HUDEP-2 (cell line): ENCODE measurements at regions not wholly inside any gene's neighbourhood (a gene's known extent, or its start where the extent isn't known, plus 50 kb on each side); places are given as distances from the start of the nearest gene placed in this dataset.

Experiments used
- DNase-seq, 76 experiments: peaks; one replicate each; lab custom pipeline; 2025; ENCODE audit not compliant: unreplicated experiment in 76 of 76; lab: John Stamatoyannopoulos, UW

DNA sequence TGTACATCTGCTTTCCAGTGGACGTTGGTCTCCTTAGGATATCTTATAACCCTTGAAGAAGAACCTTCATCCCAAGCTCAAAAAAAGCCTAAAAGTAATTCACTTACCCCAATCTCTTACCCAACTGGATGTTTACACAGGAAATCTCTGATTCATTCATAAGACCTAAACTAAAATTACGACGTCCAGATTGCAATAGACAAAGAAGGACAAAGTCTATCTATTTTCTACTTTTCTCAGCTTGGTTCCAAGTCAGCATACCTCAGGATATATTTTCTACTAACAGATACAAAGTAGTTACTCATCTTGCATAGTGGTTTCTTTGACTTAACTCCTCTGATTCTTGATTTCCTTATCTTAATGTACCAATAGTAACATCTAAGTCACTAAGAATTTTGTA lies 669.9 kb downstream of the OTOL1 start:
- no peak for DNase-seq

- no peak for DNase-seq
These were observed 672.1 kb downstream of the OTOL1 start for GRCh38 chr3:162168715-162169114.

- no peak for DNase-seq
These were observed 674.0 kb downstream of the OTOL1 start for GRCh38 chr3:162170581-162170980.

- no peak for DNase-seq
These were observed 675.4 kb downstream of the OTOL1 start for GRCh38 chr3:162171970-162172369.

GRCh38 chr3:162175145-162175544 lies 678.5 kb downstream of the OTOL1 start:
- DNase-seq = no peak

DNA sequence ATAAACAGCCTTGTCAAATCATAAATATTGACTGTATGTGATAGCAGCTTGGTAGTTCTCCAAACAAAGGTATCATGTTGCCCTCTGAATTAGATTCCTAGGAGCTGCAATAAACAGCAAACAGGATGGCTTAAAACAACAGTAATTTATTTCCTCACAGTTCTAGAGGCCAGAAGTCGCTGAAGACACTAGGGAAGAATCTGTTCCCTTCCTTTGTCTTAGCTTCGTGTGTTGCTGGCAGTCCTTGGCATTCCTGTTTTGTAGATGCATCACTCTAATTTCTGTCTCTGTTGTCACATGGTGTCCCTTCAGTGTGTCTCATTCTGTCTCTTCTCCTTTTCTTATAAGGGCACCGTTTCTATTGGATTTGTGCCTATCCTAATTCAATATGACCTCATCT lies 679.3 kb downstream of the OTOL1 start:
- no peak for DNase-seq

GRCh38 chr3:162183440-162183839 lies 686.8 kb downstream of the OTOL1 start:
- DNase-seq = no peak

DNA sequence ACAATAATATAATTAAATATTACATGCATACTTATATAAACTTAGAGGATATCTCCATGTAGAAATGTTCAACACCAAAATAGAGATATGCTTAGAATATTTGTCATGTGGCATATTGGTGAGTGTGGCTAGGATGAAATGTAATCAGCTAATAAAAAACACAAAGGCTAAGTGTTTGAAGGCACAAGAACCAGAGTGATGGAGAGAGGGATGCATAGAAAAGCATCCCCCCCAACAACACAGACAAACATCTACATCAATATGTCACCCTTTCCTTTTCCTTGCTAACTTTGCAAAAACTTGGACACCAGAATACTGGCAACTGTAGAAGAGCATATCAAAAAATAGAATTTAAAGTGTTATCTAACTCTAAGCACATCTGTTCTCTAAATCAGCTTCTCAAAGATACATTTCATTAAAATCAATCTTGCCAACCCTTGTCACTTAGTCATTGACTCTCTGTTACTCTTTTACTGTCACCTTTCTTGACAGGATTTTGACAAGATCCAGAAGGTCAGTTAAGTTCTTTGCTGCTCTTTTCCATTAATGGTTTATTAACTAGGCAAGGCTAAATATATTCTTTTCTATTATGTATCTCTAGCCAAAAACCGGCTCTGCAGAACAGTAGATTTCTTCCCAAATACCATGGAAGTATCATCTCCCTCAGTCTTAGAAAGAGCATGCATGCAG lies 695.9 kb downstream of the OTOL1 start:
- DNase-seq = no peak

DNA sequence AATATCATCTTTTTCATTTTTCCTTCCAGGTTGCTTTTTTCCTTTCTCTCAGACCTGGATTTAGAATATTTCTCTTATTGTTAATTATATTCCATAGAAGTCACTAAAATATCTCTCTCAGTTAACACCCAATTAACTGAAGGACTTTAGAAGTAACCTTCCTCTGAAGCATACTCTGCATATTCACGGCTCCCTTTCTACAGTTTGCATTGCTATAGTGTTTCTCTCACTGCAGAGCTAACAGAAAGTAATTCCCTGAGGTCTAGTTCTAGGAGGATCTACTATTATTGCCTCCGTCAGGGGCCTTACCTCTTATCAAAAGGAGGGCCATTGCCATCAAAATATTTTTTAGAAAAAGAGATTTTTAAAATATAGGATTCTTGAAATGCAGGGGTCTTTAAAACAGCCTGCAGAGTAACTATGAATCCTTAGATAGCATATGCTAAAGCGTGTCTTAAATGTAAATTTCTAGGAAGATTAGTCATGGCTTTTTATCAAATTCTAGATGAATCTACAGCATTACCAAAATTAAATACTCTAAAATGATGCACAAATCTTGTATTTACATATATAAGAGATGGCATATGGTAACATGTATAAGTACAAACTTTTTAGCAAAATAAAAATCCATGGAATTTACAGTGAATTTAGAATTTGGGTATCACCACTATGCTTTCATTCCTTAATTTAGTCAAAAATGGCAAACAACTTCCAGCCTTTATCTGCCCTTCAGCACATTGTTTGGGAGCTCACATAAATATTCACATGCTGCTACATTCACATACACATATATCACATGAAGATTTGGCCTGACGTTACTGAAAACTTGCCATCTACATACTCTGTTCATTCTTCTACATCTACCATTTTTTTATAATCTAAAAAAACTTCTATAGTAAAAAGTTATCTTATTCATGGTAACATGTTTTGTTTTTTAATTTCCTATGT lies 696.8 kb downstream of the OTOL1 start:
- no peak for DNase-seq

DNA sequence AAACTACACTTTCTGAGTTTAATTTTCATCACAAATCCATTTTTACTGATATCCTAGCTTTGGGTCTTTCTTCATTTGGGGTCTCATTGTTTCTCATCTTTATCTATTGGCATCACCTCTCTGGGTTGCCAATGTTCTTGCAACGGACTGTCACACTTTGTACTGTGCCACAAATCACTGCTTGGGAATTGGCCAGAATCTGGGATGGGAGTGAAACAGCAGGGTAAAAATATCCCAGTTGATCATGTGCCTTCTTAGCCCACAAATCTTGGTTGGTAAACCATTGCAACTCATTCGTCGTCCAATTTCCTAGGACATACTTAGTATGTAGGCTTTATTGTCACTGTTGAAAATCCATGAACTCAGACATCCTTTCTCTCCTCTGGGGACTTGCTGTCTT lies 698.5 kb downstream of the OTOL1 start:
- no peak for DNase-seq

GRCh38 chr3:162196964-162197363 lies 700.4 kb downstream of the OTOL1 start:
- no peak for DNase-seq

DNA sequence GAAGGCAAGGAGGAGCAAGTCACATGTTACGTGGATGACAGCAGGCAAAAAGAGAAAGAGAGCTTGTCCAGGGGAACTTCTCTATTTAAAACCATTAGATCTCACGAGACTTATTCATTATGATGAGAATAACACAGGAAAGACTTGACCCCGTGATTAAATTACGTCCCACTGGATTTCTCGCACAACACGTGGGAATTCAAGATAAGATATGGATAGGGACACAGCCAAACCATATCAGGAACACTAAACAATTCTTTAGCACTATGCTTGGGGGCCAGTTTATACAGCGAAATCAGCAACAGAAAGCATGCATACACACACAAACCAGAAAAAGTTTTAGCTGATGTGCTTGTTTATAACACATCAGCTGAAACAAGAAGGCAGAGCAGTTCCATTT lies 704.2 kb downstream of the OTOL1 start:
- DNase-seq = no peak

GRCh38 chr3:162206648-162207047 lies 710.0 kb downstream of the OTOL1 start:
- DNase-seq = no peak

DNA sequence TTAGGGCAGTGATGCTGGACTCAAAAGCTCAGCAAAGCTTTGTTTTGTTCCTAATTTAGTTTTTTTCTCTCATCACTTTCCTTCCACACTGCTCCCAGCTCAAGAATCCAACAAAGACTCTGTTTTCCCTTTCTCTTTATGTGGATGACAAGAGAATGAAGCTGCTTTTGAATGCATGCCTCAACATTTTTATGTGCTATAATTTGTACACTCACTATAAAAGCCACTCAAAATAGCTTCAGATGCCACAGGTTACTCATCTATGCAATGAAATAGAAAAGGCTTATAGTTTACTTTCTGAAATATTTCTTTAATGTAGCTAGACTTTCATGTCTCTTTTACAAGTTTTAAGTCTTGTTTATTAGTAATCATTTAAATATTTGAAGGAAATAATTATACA lies 714.9 kb downstream of the OTOL1 start:
- DNase-seq = no peak

GRCh38 chr3:162213196-162213595 lies 716.6 kb downstream of the OTOL1 start:
- no peak for DNase-seq

DNA sequence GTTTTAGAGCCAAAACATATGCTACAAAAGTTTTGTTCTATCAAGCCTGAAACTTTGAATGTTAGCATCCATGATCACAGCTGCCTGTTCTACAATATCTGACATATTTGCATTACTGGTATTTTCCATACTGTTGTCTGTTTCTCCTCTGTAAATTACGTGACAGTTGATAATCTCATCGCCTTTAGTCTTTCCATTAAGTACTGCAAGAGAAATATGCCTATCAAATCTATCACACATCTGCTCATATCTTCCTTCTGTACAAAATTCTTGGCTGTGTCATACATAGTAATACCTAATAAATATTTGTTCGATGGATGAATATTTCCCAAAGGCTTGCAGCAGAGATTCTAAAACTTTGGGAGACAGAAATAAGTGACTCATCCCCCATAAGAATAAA lies 717.3 kb downstream of the OTOL1 start:
- DNase-seq = no peak

DNA sequence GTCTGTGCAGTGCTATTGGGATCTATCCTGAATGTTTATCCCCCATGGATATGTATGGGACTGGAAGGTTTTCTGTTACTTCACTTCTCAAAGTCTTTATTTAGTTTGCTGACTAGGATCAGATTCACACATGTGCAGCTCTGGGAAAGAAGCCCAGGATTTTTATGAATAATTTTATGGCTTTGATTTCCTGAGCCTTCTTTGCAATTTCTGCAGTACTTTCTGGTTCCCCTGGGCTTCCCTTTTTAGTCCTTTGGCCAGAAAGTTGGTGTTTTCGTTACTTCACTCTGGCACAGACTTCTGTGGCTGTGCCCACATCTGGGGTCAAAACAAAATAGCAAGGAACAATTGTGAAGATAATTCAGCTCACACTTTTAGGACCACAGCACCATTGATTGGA lies 721.0 kb downstream of the OTOL1 start:
- DNase-seq = no peak

DNA sequence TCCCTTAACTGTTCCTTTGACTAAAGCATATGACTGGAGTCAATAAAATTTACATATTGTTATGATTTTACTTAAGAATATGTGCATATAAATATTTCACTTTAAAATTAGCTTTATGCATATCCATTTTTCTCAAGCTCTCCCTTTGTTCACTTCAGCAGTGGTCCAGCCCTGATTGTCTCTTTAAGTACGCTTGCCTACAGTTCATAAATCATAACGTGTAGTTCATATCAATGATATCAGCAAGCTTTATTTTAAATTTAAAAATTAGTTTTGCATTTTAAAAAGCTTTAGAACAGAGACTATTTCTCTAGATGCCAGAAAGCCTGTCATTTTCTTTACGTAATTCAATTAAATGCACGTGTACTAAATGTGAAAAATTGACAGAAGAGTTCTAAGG lies 721.9 kb downstream of the OTOL1 start:
- DNase-seq = no peak

- DNase-seq = no peak
These were observed 728.1 kb downstream of the OTOL1 start for GRCh38 chr3:162224746-162225145.

GRCh38 chr3:162236949-162237348 lies 740.3 kb downstream of the OTOL1 start:
- DNase-seq = no peak

- no peak for DNase-seq
These were observed 754.2 kb downstream of the OTOL1 start for GRCh38 chr3:162250782-162251181.

DNA sequence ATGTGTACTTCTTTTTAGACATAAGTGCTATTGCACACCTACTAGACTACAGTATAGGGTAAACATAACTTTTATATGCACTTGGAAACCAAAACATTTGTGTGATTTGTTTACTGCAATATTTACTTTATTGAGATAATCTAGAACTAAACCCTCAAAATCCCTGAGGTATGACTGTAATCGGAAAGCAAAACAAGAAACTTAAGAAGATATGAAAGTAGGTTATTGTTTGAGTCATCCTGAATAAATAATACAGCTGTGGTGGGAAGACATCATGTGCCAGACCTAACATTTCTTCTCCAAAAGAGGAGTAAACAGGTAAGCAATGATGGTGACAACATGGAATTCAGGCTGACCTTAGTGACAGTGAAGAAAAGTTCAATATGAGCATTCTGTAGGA lies 765.5 kb downstream of the OTOL1 start:
- DNase-seq = no peak
